IMR-90 (cell line): ENCODE measurements at regions not wholly inside any gene's neighbourhood (a gene's known extent, or its start where the extent isn't known, plus 50 kb on each side); places are given as distances from the start of the nearest gene placed in this dataset.

Experiments used
- ATAC-seq: fragments of 200-7000 bp; cut with Tn5 transposase; 2 replicates; pipeline ENCODE4 v1.9.1; 2020; ENCODE audit warnings: low read depth, mild to moderate bottlenecking, moderate library complexity
- BruUV-seq: library from RNA; stranded (reverse); fragments of 400-500 nt; replicated peaks from 2 replicates; lab custom pipeline; 2021; lab: Mats Ljungman, UMichigan
- CTCF ChIA-PET: fragments of 300-600 bp; formaldehyde crosslinking; extraction: SDS; loops from one replicate; lab custom pipeline; 2021; ENCODE audit warnings: antibody characterized with exemption; lab: Yijun Ruan, JAX
- POLR2A ChIA-PET: fragments of 300-600 bp; sonication (Branson Sonifier 250); formaldehyde crosslinking; loops from one replicate; lab custom pipeline; 2022; ENCODE audit warnings: antibody characterized with exemption; ENCODE audit not compliant: unreplicated experiment; lab: Charles Lee
- DNase-seq: peaks from one replicate; pipeline ENCODE4 v3.0.0; 2013
- H2AFZ ChIP-seq: replicated peaks from 2 replicates; pipeline ENCODE3; 2013; ENCODE audit warnings: low read length, mild to moderate bottlenecking; ENCODE audit not compliant: poor library complexity
- H2AK5ac ChIP-seq: 2 replicates; pipeline ENCODE4 v1.6.1; 2013; ENCODE audit warnings: low read depth, low read length, inconsistent platforms
- H2AK9ac ChIP-seq: replicated peaks from 2 replicates; pipeline ENCODE3; 2013; ENCODE audit warnings: mild to moderate bottlenecking, low read depth, low read length, moderate library complexity; ENCODE audit not compliant: poor library complexity
- H2BK120ac ChIP-seq: 2 replicates; pipeline ENCODE4 v1.6.1; 2013; ENCODE audit warnings: low read depth, low read length, inconsistent platforms
- H2BK15ac ChIP-seq: 3 replicates; pipeline ENCODE4 v1.6.1; 2013; ENCODE audit warnings: low read depth, low read length, inconsistent platforms
- H2BK20ac ChIP-seq: 2 replicates; pipeline ENCODE4 v1.6.1; 2013; ENCODE audit warnings: low read depth, mild to moderate bottlenecking, inconsistent platforms, low read length, moderate library complexity
- H2BK5ac ChIP-seq: 2 replicates; pipeline ENCODE4 v1.6.1; 2013; ENCODE audit warnings: mild to moderate bottlenecking, low read depth, low read length, inconsistent platforms; ENCODE audit not compliant: poor library complexity, severe bottlenecking
- H3K14ac ChIP-seq: replicated peaks from 2 replicates; pipeline ENCODE4 v1.6.1; 2013; ENCODE audit warnings: low read depth, low read length, inconsistent platforms
- H3K18ac ChIP-seq: 2 replicates; pipeline ENCODE4 v1.6.1; 2013; ENCODE audit warnings: low read depth, low read length, control low read depth
- H3K23ac ChIP-seq: 2 replicates; pipeline ENCODE4 v1.6.1; 2013; ENCODE audit warnings: low read depth, low read length, inconsistent platforms
- H3K27ac ChIP-seq: 2 replicates; pipeline ENCODE4 v1.5.1; 2013; ENCODE audit warnings: mild to moderate bottlenecking, control low read depth, low read length; ENCODE audit not compliant: insufficient read depth
- H3K27me3 ChIP-seq: 2 replicates; pipeline ENCODE4 v1.6.1; 2013; ENCODE audit warnings: low read length; ENCODE audit not compliant: control insufficient read depth, insufficient read depth
- H3K36me3 ChIP-seq: 2 replicates; pipeline ENCODE4 v1.6.1; 2013; ENCODE audit warnings: low read length, mixed read lengths; ENCODE audit not compliant: control insufficient read depth, insufficient read depth
- H3K4ac ChIP-seq: 2 replicates; pipeline ENCODE4 v1.6.1; 2013; ENCODE audit warnings: low read depth, low read length, inconsistent platforms
- H3K4me1 ChIP-seq: 2 replicates; pipeline ENCODE4 v1.6.1; 2013; ENCODE audit warnings: low read length, mixed read lengths; ENCODE audit not compliant: control insufficient read depth, insufficient read depth
- H3K4me2 ChIP-seq: 2 replicates; pipeline ENCODE4 v1.6.1; 2013; ENCODE audit warnings: low read depth, mild to moderate bottlenecking, control low read depth, low read length, moderate library complexity
- H3K4me3 ChIP-seq: 2 replicates; pipeline ENCODE4 v1.5.1; 2013; ENCODE audit warnings: low read depth, mild to moderate bottlenecking, control low read depth, low read length, moderate library complexity; ENCODE audit not compliant: insufficient read depth
- H3K56ac ChIP-seq: 2 replicates; pipeline ENCODE4 v1.6.1; 2013; ENCODE audit warnings: low read length, inconsistent platforms; ENCODE audit not compliant: insufficient read depth; ENCODE audit errors: extremely low read depth
- H3K79me1 ChIP-seq, 2 experiments: 2 replicates each; pipeline ENCODE4 v1.6.1; 2013; ENCODE audit warnings: low read length in 2 of 2, inconsistent platforms in 1 of 2, low read depth in 1 of 2
- H3K9ac ChIP-seq: 2 replicates; pipeline ENCODE4 v1.6.1; 2013; ENCODE audit warnings: low read depth, low read length, control low read depth
- H3K9me1 ChIP-seq: 2 replicates; pipeline ENCODE4 v1.6.1; 2013; ENCODE audit warnings: low read length, inconsistent platforms; ENCODE audit not compliant: insufficient read depth
- H3K9me3 ChIP-seq: 2 replicates; pipeline ENCODE4 v1.6.1; 2013; ENCODE audit warnings: low read length; ENCODE audit not compliant: control insufficient read depth, insufficient read depth
- H4K20me1 ChIP-seq: 2 replicates; pipeline ENCODE4 v1.6.1; 2013; ENCODE audit warnings: low read length, inconsistent platforms; ENCODE audit not compliant: insufficient read depth
- H4K5ac ChIP-seq: 2 replicates; pipeline ENCODE4 v1.6.1; 2013; ENCODE audit warnings: mild to moderate bottlenecking, low read depth, low read length, control low read depth
- H4K8ac ChIP-seq, 2 experiments: 2 replicates each; pipeline ENCODE4 v1.6.1; 2013; ENCODE audit warnings: low read depth in 2 of 2, low read length in 2 of 2, control low read depth in 1 of 2, inconsistent platforms in 1 of 2
- H4K91ac ChIP-seq: 2 replicates; pipeline ENCODE4 v1.6.1; 2013; ENCODE audit warnings: low read depth, low read length, inconsistent platforms; ENCODE audit not compliant: insufficient read depth
- MAFK ChIP-seq: IDR thresholded peaks from 2 replicates; pipeline ENCODE4 v1.6.1; 2012; ENCODE audit warnings: low read depth, low read length, improper control_type of control experiment
- POLR2A ChIP-seq: IDR thresholded peaks from 2 replicates; pipeline ENCODE4 v1.6.1; 2012; ENCODE audit warnings: mild to moderate bottlenecking, low read depth, low read length
- WGBS, 2 experiments: methylation state at CpG; one replicate each; pipeline versions ENCODE4 v1.1.5 to v1.1.7; 2013; ENCODE audit warnings: missing lambda C conversion rate in 2 of 2; ENCODE audit not compliant: insufficient read length in 1 of 2; ENCODE audit errors: extremely low coverage in 2 of 2; 5-methylcytosine and 5-hydroxymethylcytosine counted together
- dilution Hi-C: fragments of 300-500 bp; cut with HindIII; formaldehyde crosslinking; loops from one replicate; pipeline ENCODE4 v1.14.3; 2018; ENCODE audit warnings: low sequenced_read_pairs; ENCODE audit not compliant: unreplicated experiment
- in situ Hi-C: fragments of 300-500 bp; cut with MboI; formaldehyde crosslinking; loops from 3 replicates; pipeline ENCODE4 v1.14.3; 2019; ENCODE audit warnings: low sequenced_read_pairs, inconsistent platforms, mixed read lengths
- intact Hi-C: fragments of 100-400 bp; cut with micrococcal nuclease; formaldehyde crosslinking; loops from 2 replicates; pipeline ENCODE4 v1.10.0; 2022

- no peak overlapping the region for H3K14ac ChIP-seq
- no peaks in the 10 kb centered on the region for H3K27me3 ChIP-seq
- H3K56ac ChIP-seq, result no peak overlapping the region
- POLR2A ChIA-PET, result no interaction called here
- no peaks in the 10 kb centered on the region for H4K20me1 ChIP-seq
- dilution Hi-C loops (no loop called here), in situ Hi-C loops (no loop called here), intact Hi-C loops (no loop called here)
- no peak overlapping the region for H4K5ac ChIP-seq
- H2BK5ac ChIP-seq, result no peak overlapping the region
- TF ChIP-seq POLR2A (no peak), MAFK (peak; percentile 51)
- CTCF ChIA-PET, result no interaction called here
- no peaks in the 10 kb centered on the region for H3K9me3 ChIP-seq
- H3K79me1 ChIP-seq, result no peaks in the 10 kb centered on the region
- H2AK9ac ChIP-seq, result no peak overlapping the region
- BruUV-seq, result no TSS peak
- H3K4me3 ChIP-seq, result no peak overlapping the region
- no peak overlapping the region for H3K18ac ChIP-seq
- no peak overlapping the region for H4K91ac ChIP-seq
- no peak overlapping the region for H3K4ac ChIP-seq
- H2AFZ ChIP-seq, result no peak overlapping the region
- H2BK120ac ChIP-seq, result no peak overlapping the region
- H3K9ac ChIP-seq, result no peak overlapping the region
- no peaks in the 10 kb centered on the region for H3K4me1 ChIP-seq
- WGBS, 2 experiments, result 67% methylated on average over 1 of the region's 5 CpGs; no CpG with 5 or more reads in 1 of the 2 experiments
- no peak overlapping the region for H4K8ac ChIP-seq
- no peak overlapping the region for H2BK15ac ChIP-seq
- DNase-seq (no peak), ATAC-seq (no peak)
- no peak overlapping the region for H3K23ac ChIP-seq
- no peak overlapping the region for H3K27ac ChIP-seq
- H2BK20ac ChIP-seq, result no peak overlapping the region
- H3K36me3 ChIP-seq, result no peaks in the 10 kb centered on the region
- no peak overlapping the region for H3K4me2 ChIP-seq
- no peak overlapping the region for H2AK5ac ChIP-seq
- no peaks in the 10 kb centered on the region for H3K9me1 ChIP-seq
Observed at GRCh38 chr16:80071964-80072456, 468.8 kb upstream of the DYNLRB2 start.
